GM12873 (cell line): ENCODE measurements at regions not wholly inside any gene's neighbourhood (a gene's known extent, or its start where the extent isn't known, plus 50 kb on each side); places are given as distances from the start of the nearest gene placed in this dataset.

ENCODE experiments used
- TF ChIP-seq, protein P1 (sequence below): IDR thresholded peaks from 2 replicates; pipeline ENCODE4 v1.5.1; 2012; ENCODE audit warnings: low read depth, mild to moderate bottlenecking, moderate library complexity, low read length, control low read depth; ENCODE audit not compliant: insufficient read depth; ENCODE audit errors: missing control alignments

DNA sequence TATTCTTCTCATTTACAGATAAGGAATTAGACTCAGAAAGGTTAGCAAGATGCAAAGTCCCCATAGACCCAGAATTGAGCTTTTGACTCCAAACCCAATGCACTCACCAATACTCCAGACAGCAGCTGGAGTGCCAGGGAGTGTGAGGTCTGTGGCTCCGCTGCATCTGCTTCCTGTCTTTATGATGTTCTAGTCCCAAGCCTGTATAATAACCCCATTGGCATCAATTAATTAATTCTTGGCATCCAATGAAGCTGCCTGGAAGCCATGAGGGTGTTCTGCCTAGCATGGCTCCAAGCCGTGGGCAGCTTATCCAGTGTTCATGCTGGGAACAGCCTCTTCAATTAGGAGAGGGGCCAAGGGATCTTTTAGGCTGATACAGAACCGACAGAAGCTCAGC is 188.7 kb downstream of the GIPC2 start:
- TF ChIP-seq, protein P1, sequence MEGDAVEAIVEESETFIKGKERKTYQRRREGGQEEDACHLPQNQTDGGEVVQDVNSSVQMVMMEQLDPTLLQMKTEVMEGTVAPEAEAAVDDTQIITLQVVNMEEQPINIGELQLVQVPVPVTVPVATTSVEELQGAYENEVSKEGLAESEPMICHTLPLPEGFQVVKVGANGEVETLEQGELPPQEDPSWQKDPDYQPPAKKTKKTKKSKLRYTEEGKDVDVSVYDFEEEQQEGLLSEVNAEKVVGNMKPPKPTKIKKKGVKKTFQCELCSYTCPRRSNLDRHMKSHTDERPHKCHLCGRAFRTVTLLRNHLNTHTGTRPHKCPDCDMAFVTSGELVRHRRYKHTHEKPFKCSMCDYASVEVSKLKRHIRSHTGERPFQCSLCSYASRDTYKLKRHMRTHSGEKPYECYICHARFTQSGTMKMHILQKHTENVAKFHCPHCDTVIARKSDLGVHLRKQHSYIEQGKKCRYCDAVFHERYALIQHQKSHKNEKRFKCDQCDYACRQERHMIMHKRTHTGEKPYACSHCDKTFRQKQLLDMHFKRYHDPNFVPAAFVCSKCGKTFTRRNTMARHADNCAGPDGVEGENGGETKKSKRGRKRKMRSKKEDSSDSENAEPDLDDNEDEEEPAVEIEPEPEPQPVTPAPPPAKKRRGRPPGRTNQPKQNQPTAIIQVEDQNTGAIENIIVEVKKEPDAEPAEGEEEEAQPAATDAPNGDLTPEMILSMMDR: no peak

DNA sequence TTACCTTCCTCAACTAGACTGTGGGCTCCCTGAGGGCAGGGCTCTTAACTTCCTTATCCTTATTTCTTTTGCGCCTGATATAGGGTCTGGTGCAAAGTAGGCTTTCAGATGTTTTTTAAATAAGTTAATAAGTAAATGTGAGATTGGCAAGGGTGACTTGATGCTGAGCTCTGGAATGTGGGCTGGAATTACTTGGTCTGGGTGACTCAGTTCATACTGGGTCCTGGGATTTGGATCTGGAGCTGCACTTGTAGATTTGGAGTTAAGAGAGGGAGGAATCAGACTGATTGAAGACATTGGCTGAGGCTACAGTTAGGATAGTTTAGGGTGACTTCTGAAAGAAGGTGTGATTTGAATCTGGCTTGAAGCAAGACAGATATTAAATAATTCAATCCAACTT is 190.9 kb downstream of the GIPC2 start:
- TF ChIP-seq, protein P1: no peak

DNA sequence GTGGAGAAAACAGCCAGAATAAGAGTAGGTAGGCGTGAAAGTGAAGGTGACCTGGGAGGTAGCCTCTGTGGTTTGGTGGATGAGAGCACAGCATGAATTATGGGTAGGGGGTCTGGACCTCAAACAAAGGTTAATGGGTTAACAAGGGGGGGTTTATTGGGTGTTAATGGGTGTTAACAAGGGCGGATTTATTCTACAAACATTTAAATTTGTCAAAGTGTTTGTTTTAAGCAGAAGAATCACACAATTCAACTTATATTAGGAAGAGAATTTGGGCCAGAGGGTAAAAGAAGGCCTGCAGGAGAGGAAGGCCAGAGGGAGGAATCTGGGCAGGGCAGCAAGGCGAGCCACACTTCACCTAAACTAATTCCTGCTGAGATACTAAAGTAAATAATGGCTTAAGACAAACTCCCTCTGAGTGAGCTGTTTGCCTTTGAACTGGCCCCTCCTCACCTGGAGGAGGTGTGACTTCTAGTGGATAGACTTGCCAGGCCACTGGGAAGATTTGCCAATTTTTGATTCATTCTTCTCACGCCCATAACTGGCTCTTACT is 191.7 kb downstream of the GIPC2 start:
- TF ChIP-seq, protein P1: no peak

DNA sequence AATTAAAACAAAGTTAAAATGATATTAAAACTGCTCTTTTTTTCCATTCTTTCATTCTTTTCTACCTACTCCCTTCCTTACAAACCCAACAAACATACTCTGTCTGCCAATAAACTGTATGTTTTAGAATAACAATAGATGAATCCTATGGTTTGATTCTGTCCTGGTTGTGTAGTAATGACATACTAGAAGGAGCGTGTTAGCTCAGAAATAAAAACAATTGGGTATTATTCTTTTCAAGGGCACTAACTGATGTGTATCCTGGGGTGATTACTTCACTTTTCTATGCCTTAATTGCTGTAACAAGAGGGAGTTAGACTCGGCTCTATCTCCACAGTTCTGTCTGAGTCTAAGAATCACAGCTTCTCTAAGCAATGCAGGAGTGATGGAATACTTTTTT is 194.4 kb downstream of the GIPC2 start:
- TF ChIP-seq, protein P1: no peak

DNA sequence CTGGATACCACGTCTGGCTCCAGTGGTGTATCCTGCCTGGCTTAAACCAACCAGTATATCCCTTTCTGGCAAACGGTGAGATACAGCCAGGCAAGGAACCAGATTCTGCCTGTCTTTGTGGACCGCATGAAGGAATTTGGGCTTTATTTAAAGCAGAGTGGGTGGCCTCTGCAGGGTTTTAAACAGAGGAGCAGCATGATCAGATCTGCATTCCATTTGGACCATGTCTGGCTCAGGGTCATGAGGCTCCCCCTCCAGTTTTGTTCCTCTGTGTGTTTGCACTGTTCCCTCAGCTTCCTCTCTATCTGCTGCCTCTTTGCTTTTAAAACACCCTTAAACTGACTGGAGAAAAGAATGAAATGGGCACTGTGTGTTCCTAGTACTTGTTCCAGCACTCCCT is 195.0 kb downstream of the GIPC2 start:
- TF ChIP-seq, protein P1: no peak

DNA sequence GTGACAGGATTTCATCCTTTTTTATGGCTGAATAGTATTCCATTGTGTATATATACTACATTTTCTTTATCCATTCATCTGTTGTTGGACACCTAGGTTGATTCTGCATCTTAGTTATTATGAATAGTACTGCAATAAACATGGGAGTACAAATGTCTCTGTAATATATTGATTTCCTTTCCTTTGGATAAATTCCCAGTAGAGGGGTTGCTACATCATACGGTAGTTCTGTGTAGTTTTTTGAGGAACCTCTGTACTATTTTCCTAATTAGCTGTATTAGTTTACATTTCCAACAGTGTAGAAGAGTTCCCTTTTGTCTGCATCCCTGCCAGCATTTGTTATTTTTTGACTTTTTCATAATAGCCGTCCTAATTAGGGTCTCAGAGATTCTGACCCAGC is 201.3 kb downstream of the GIPC2 start:
- TF ChIP-seq, protein P1: no peak

DNA sequence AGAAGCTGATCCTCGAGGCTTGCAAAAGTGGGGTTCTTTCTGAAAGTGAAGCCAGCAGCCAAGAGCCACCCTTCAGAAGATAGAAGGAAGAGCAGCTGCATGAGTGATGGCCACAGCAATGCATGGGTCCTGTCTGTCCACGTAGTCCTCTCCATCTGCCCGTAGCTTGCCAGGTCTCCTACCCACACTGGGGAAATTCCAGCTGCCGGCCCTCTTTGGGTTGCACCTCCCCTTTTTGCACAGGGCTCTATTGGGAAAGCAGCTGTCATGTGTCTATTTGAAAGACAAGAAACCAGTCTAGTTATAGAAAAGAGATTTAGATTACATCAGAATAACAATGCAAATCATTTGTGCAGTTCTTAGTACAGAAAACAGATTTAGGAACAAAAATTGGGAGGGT is 204.4 kb downstream of the GIPC2 start:
- TF ChIP-seq, protein P1: no peak
